ENCODE measurements at regions not wholly inside any gene's neighbourhood (a gene's known extent, or its start where the extent isn't known, plus 50 kb on each side); places are given as distances from the start of the nearest gene placed in this dataset.

- no peak for TF ChIP-seq CTCF (IDR thresholded peaks at IDR 0.05; ENCODE audit: insufficient read depth, low read length, poor library complexity, severe bottlenecking)
- no peak for DNase-seq (ENCODE audit: extremely low read depth, insufficient read length)
- Histone ChIP-seq H3K27me3 (replicated peaks; ENCODE audit: control insufficient read depth, insufficient read depth, low read length) (no peaks in the 10 kb centered on the region), H3K4me3 (replicated peaks; ENCODE audit: low read depth, low read length) (no peak overlapping the region), H3K36me3 (ENCODE audit: control insufficient read depth, insufficient read depth, low read length) (no peaks in the 10 kb centered on the region)
Observed at GRCh38 chrX:5656544-5656943, 572.1 kb downstream of the NLGN4X start.

- no peak for TF ChIP-seq CTCF (IDR thresholded peaks at IDR 0.05; ENCODE audit: insufficient read depth, low read length, poor library complexity, severe bottlenecking)
- Histone ChIP-seq H3K36me3 (ENCODE audit: control insufficient read depth, insufficient read depth, low read length) (no peaks in the 10 kb centered on the region), H3K4me3 (replicated peaks; ENCODE audit: low read depth, low read length) (no peak overlapping the region), H3K27me3 (replicated peaks; ENCODE audit: control insufficient read depth, insufficient read depth, low read length) (no peaks in the 10 kb centered on the region)
- DNase-seq (ENCODE audit: extremely low read depth, insufficient read length) = peak; percentile 31
Observed at GRCh38 chrX:5650904-5651303, 577.8 kb downstream of the NLGN4X start.

DNA sequence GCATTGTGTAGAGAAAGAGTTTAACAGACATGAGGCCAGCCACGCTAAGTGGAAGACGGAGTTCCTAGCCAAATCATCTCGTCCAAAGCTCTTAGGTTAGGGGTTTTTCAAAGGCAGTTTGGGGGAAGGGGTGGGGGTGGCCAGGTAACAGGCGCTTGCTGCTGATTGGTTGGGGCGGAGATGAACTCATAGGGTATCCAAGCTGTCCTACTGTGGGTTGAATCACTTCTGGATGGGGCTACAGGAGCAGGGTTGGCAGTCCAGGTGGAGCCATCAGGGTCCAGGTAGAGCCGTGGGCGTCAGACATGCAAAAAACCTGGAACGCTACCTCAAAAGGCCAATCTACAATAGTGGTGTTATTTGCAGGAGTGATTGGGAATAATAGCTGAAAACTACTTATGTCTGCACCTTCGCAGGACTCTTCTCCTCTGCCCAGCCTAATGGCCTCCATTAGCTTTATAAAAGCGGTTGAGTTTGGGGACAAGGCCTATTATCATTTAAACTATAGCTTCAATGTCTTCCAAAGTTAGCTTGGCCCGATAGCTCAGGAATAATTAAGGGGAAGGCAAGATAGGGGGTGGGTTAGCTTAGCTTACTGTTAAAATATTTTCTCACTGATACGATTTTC, 579.6 kb downstream of the NLGN4X start:
- no peak for DNase-seq (ENCODE audit: extremely low read depth, insufficient read length)
- no peaks in the 10 kb centered on the region for H3K27me3 ChIP-seq (replicated peaks; ENCODE audit: control insufficient read depth, insufficient read depth, low read length)
- H3K36me3 ChIP-seq (ENCODE audit: control insufficient read depth, insufficient read depth, low read length) = no peaks in the 10 kb centered on the region
- no peak for TF ChIP-seq CTCF (IDR thresholded peaks at IDR 0.05; ENCODE audit: insufficient read depth, low read length, poor library complexity, severe bottlenecking)
- no peak overlapping the region for H3K4me3 ChIP-seq (replicated peaks; ENCODE audit: low read depth, low read length)

GRCh38 chrX:5646818-5647217, 581.8 kb downstream of the NLGN4X start:
- Histone ChIP-seq H3K36me3 (ENCODE audit: control insufficient read depth, insufficient read depth, low read length) (no peaks in the 10 kb centered on the region), H3K4me3 (replicated peaks; ENCODE audit: low read depth, low read length) (no peak overlapping the region), H3K27me3 (replicated peaks; ENCODE audit: control insufficient read depth, insufficient read depth, low read length) (no peaks in the 10 kb centered on the region)
- DNase-seq (ENCODE audit: extremely low read depth, insufficient read length) = peak; percentile 67
- no peak for TF ChIP-seq CTCF (IDR thresholded peaks at IDR 0.05; ENCODE audit: insufficient read depth, low read length, poor library complexity, severe bottlenecking)

DNA sequence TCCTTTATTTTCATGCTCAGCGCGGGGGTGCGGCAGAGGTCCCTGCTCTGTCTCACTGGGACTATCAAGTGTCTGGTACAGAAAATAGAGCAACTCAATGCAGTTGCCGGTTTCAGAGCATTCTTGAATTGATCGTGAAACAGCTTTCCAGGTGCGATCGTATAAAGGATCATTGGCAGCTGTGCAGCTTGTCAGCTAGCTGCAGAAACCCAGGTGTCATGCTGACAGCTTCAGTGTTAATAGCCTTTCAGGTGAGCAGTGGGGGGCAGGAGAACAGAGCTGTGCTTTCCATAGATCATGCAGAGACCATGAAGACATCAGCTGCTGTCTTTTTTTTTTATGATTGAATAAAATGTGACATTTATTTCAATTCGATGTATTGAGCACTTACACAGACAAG, 583.9 kb downstream of the NLGN4X start:
- Histone ChIP-seq H3K27me3 (replicated peaks; ENCODE audit: control insufficient read depth, insufficient read depth, low read length) (no peaks in the 10 kb centered on the region), H3K36me3 (ENCODE audit: control insufficient read depth, insufficient read depth, low read length) (no peaks in the 10 kb centered on the region), H3K4me3 (replicated peaks; ENCODE audit: low read depth, low read length) (no peak overlapping the region)
- TF ChIP-seq CTCF (IDR thresholded peaks at IDR 0.05; ENCODE audit: insufficient read depth, low read length, poor library complexity, severe bottlenecking) = no peak
- no peak for DNase-seq (ENCODE audit: extremely low read depth, insufficient read length)

GRCh38 chrX:5640071-5640470, 588.6 kb downstream of the NLGN4X start:
- Histone ChIP-seq H3K4me3 (replicated peaks; ENCODE audit: low read depth, low read length) (no peak overlapping the region), H3K36me3 (ENCODE audit: control insufficient read depth, insufficient read depth, low read length) (no peaks in the 10 kb centered on the region), H3K27me3 (replicated peaks; ENCODE audit: control insufficient read depth, insufficient read depth, low read length) (no peaks in the 10 kb centered on the region)
- DNase-seq (ENCODE audit: extremely low read depth, insufficient read length) = no peak
- TF ChIP-seq CTCF (IDR thresholded peaks at IDR 0.05; ENCODE audit: insufficient read depth, low read length, poor library complexity, severe bottlenecking) = no peak

Measured in GM06990 (cell line).